ENCODE measurements at regions not wholly inside any gene's neighbourhood (a gene's known extent, or its start where the extent isn't known, plus 50 kb on each side); places are given as distances from the start of the nearest gene placed in this dataset.
A peak's percentile ranks its signal among the peaks of the same experiment; 100 is the strongest.

DNA sequence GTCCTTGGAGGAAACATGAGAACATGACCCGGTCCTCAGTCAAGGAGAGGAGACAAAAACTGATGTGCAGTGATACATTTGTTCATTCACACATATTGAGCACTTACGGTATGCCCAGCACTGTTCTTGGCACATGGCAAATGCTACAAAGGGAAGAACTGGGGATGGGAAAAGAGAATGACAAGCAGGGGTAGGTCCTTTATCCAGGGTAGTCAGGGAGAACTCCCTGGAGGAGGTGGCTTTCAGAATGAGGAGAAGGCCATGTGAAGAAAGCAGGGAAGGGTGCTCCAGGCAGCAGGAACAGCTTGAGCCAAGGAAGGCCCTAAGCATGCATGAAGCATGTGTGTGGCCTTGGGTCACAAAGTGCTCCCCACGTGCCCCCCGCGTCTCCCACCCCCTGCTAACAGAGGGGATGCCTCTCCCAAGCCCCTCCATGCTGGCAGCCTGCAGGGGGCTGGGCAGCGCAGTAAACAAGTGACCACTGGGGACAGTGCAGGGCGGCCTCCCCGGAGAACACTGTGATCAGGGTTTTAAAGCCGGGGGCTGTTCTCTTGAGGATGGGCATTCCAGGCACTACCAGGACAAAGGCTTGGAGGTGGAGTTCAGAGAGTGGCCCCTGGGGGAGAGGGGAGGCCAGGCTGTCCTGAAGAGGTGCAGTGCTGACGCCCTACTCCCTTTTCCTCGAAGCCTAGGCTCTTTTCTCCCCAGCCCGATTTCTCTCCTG lies 71.0 kb downstream of the PHETA1 start:
- Histone ChIP-seq H3K9ac (ENCODE audit: insufficient read length, low read depth) (peak overlapping the region; percentile 57), H3K27me3 (ENCODE audit: insufficient read depth, insufficient read length) (no peaks in the 10 kb centered on the region), H3K9me3 (ENCODE audit: insufficient read depth, low read length) (no peaks in the 10 kb centered on the region), H3K4me3 (ENCODE audit: insufficient read length, low read depth) (no peak overlapping the region), H3K36me3 (ENCODE audit: insufficient read depth, insufficient read length, low read length) (no peaks in the 10 kb centered on the region), H3K4me1 (ENCODE audit: insufficient read depth, insufficient read length) (peaks cover 20% of the 10 kb centered on the region)
- TF ChIP-seq SUZ12 (IDR thresholded peaks at IDR 0.05; ENCODE audit: extremely low read depth, insufficient read depth, insufficient read length) = no peak
- no peak for TF ChIP-seq YY1 (IDR thresholded peaks at IDR 0.05; ENCODE audit: insufficient read depth, insufficient read length)
- no peak for TF ChIP-seq ZNF274 (IDR thresholded peaks at IDR 0.05; ENCODE audit: low read depth, low read length)
- no peak for DNase-seq (ENCODE audit: low read depth, low spot score)

DNA sequence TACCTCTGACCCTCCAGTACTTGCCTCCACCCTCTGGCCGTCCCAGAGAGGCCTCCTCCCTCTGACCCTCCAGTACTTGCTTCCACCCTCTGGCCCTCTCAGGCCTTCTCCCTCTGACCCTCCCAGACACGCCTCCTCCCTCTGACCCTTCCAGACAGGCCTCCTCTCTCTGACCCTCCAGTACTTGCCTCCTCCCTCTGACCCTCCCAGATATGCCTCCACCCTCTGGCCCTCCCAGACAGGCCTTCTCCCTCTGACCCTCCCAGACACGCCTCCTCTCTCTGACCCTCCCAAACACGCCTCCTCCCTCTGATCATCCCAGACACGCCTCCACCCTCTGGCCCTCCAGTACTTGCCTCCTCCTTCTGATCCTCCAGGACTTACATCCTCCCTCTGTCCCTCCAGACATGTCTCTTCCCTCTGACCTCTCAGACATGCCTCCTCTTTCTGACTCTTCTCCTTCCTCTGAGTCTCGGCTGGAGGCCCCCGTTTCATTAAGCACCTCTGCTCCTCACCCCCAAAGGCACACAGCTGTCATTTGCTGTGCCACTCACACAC lies 71.9 kb downstream of the PHETA1 start:
- no peak for TF ChIP-seq SUZ12 (IDR thresholded peaks at IDR 0.05; ENCODE audit: extremely low read depth, insufficient read depth, insufficient read length)
- TF ChIP-seq YY1 (IDR thresholded peaks at IDR 0.05; ENCODE audit: insufficient read depth, insufficient read length) = no peak
- TF ChIP-seq ZNF274 (IDR thresholded peaks at IDR 0.05; ENCODE audit: low read depth, low read length) = no peak
- H3K36me3 ChIP-seq (ENCODE audit: insufficient read depth, insufficient read length, low read length) = no peaks in the 10 kb centered on the region
- H3K27me3 ChIP-seq (ENCODE audit: insufficient read depth, insufficient read length) = no peaks in the 10 kb centered on the region
- H3K4me3 ChIP-seq (ENCODE audit: insufficient read length, low read depth) = no peak overlapping the region
- peaks cover 20% of the 10 kb centered on the region for H3K4me1 ChIP-seq (ENCODE audit: insufficient read depth, insufficient read length)
- no peaks in the 10 kb centered on the region for H3K9me3 ChIP-seq (ENCODE audit: insufficient read depth, low read length)
- H3K9ac ChIP-seq (ENCODE audit: insufficient read length, low read depth) = no peak overlapping the region
- DNase-seq (ENCODE audit: low read depth, low spot score) = no peak

DNA sequence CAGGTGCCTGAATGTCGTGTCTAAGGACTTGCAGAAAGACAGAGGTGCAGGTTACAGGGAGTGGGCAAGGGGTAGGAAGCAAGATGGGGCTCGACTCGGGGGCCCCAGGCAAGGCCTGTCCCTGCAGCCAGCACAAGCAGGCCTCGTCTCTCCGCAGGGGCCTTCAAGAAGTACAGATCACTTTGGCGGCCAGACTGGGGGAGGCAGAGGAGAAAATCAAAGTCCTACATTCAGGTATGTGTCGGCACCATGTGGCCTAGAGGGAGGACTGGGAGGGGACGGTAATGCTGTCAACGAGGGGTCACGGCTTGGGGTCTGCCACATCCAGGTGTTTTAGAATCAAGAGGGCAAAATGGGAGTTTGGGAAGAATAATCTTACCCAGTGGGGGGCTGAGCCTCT lies 73.7 kb downstream of the PHETA1 start:
- H3K4me1 ChIP-seq (ENCODE audit: insufficient read depth, insufficient read length) = peaks cover 22% of the 10 kb centered on the region
- H3K9ac ChIP-seq (ENCODE audit: insufficient read length, low read depth) = peak overlapping the region; percentile 63
- DNase-seq (ENCODE audit: low read depth, low spot score) = no peak
- H3K4me3 ChIP-seq (ENCODE audit: insufficient read length, low read depth) = no peak overlapping the region
- H3K9me3 ChIP-seq (ENCODE audit: insufficient read depth, low read length) = no peaks in the 10 kb centered on the region
- H3K36me3 ChIP-seq (ENCODE audit: insufficient read depth, insufficient read length, low read length) = no peaks in the 10 kb centered on the region
- no peaks in the 10 kb centered on the region for H3K27me3 ChIP-seq (ENCODE audit: insufficient read depth, insufficient read length)
- TF ChIP-seq ZNF274 (IDR thresholded peaks at IDR 0.05; ENCODE audit: low read depth, low read length) (no peak), SUZ12 (IDR thresholded peaks at IDR 0.05; ENCODE audit: extremely low read depth, insufficient read depth, insufficient read length) (no peak), YY1 (IDR thresholded peaks at IDR 0.05; ENCODE audit: insufficient read depth, insufficient read length) (no peak)

DNA sequence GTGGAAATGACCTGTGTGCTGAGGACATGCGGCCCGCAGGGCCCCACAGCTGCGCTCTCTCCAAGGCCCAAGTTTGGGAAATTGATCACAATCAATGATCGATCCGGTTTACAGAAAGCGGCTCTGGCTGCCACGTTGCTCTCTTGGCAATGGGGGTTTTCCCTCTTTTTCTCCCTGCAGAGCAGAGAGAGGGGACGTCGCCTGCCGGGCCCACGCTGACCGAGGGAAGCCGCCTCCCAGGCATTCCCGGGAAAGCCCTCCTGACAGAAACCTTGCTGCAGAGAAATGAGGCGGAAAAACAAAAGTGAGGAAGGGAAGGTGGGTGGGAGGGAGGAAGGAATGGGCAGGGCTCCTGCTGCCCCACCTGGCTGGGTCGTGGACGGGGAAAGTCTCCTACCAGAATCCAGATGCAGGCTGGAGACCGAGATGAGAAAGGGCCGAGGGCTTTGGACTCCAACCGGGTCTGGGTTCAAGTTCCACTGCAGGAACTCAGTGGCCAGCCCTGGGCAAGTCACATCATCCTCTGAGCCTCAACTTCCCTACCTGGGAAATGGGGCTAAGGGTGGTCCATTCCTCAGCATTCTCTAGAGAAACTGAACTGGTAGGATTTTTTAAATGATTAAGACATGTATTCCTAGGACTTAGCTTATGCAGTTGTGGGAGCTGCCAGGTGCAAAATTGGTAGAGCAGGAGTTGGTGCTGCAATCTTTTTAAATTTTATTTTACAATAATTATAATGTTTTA lies 75.5 kb downstream of the PHETA1 start:
- H3K9ac ChIP-seq (ENCODE audit: insufficient read length, low read depth) = no peak overlapping the region
- no peak for DNase-seq (ENCODE audit: low read depth, low spot score)
- no peaks in the 10 kb centered on the region for H3K27me3 ChIP-seq (ENCODE audit: insufficient read depth, insufficient read length)
- TF ChIP-seq ZNF274 (IDR thresholded peaks at IDR 0.05; ENCODE audit: low read depth, low read length) = no peak
- no peak for TF ChIP-seq YY1 (IDR thresholded peaks at IDR 0.05; ENCODE audit: insufficient read depth, insufficient read length)
- TF ChIP-seq SUZ12 (IDR thresholded peaks at IDR 0.05; ENCODE audit: extremely low read depth, insufficient read depth, insufficient read length) = no peak
- H3K9me3 ChIP-seq (ENCODE audit: insufficient read depth, low read length) = no peaks in the 10 kb centered on the region
- no peaks in the 10 kb centered on the region for H3K36me3 ChIP-seq (ENCODE audit: insufficient read depth, insufficient read length, low read length)
- H3K4me1 ChIP-seq (ENCODE audit: insufficient read depth, insufficient read length) = peaks cover 16% of the 10 kb centered on the region
- no peak overlapping the region for H3K4me3 ChIP-seq (ENCODE audit: insufficient read length, low read depth)

DNA sequence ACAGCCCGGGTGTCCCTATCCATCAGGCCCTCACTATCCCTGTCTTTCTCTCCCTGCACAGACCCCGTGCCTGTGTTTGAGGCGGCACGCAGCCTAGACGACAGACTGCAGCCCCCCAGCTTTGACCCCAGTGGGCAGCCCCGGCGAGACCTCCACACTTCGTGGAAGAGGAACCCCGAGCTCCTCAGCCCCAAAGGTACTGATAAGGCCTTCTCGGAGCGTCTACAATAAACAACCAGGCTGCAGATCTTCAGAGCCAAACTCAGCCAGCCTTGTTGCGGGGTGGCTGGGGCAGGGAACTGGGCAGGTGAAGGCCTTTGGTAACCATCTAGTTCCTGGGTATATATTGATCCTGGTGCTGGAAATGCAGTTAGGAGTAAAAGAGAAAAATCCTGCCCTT lies 77.5 kb downstream of the PHETA1 start:
- H3K4me3 ChIP-seq (ENCODE audit: insufficient read length, low read depth) = no peak overlapping the region
- no peaks in the 10 kb centered on the region for H3K27me3 ChIP-seq (ENCODE audit: insufficient read depth, insufficient read length)
- no peaks in the 10 kb centered on the region for H3K9me3 ChIP-seq (ENCODE audit: insufficient read depth, low read length)
- no peaks in the 10 kb centered on the region for H3K36me3 ChIP-seq (ENCODE audit: insufficient read depth, insufficient read length, low read length)
- H3K4me1 ChIP-seq (ENCODE audit: insufficient read depth, insufficient read length) = peaks cover 9% of the 10 kb centered on the region
- TF ChIP-seq SUZ12 (IDR thresholded peaks at IDR 0.05; ENCODE audit: extremely low read depth, insufficient read depth, insufficient read length) (no peak), ZNF274 (IDR thresholded peaks at IDR 0.05; ENCODE audit: low read depth, low read length) (no peak), YY1 (IDR thresholded peaks at IDR 0.05; ENCODE audit: insufficient read depth, insufficient read length) (no peak)
- no peak for DNase-seq (ENCODE audit: low read depth, low spot score)
- H3K9ac ChIP-seq (ENCODE audit: insufficient read length, low read depth) = no peak overlapping the region

DNA sequence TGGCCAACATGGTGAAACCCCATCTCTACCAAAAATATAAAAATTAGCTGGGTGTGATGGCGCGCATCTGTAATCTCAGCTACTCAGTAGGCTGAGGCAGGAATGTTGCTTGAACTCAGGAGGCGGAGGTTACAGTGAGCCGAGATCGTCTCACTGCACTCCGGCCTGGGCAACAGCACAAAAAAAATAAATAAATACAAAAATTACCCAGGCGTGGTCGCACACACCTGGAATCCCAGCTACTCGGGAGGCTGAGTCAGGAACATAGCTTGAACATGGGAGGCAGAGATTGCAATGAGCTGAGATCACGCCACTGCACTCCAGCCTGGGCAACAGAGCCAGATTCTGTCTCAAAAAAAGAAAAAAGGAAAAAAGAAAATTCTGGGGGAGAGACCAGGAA lies 80.1 kb downstream of the PHETA1 start:
- TF ChIP-seq ZNF274 (IDR thresholded peaks at IDR 0.05; ENCODE audit: low read depth, low read length) (no peak), SUZ12 (IDR thresholded peaks at IDR 0.05; ENCODE audit: extremely low read depth, insufficient read depth, insufficient read length) (no peak), YY1 (IDR thresholded peaks at IDR 0.05; ENCODE audit: insufficient read depth, insufficient read length) (no peak)
- Histone ChIP-seq H3K9ac (ENCODE audit: insufficient read length, low read depth) (no peak overlapping the region), H3K4me3 (ENCODE audit: insufficient read length, low read depth) (no peak overlapping the region), H3K27me3 (ENCODE audit: insufficient read depth, insufficient read length) (no peaks in the 10 kb centered on the region), H3K9me3 (ENCODE audit: insufficient read depth, low read length) (no peaks in the 10 kb centered on the region), H3K4me1 (ENCODE audit: insufficient read depth, insufficient read length) (peaks cover 13% of the 10 kb centered on the region), H3K36me3 (ENCODE audit: insufficient read depth, insufficient read length, low read length) (no peaks in the 10 kb centered on the region)
- DNase-seq (ENCODE audit: low read depth, low spot score) = no peak
